Peyer's patch (tissue), 4 donors: ENCODE measurements at regions not wholly inside any gene's neighbourhood (a gene's known extent, or its start where the extent isn't known, plus 50 kb on each side); places are given as distances from the start of the nearest gene placed in this dataset.

Experiments
- DNase-seq, 3 donors: peaks; one replicate each; pipeline ENCODE4 v3.0.0-alpha.2; 2017 to 2019
- H3K27ac ChIP-seq, 4 donors: fragments of 200-600 bp; sonication (generic); one replicate each; pipeline ENCODE4 v1.5.1; 2016 to 2019
- H3K27me3 ChIP-seq, 2 donors: fragments of 200-600 bp; sonication (generic); one replicate each; pipeline ENCODE4 v1.5.1; 2019
- H3K36me3 ChIP-seq, 3 donors: fragments of 200-600 bp; sonication (generic); one replicate each; pipeline ENCODE4 v1.5.1; 2016 to 2019
- H3K4me1 ChIP-seq, 4 donors: fragments of 200-600 bp; sonication (generic); one replicate each; pipeline ENCODE4 v1.5.1; 2016 to 2019
- H3K4me3 ChIP-seq, 4 donors: fragments of 200-600 bp; sonication (generic); 1 replicate in 3 of 4; 2 replicates in 1 of 4; pipeline ENCODE4 v1.5.1; 2016 to 2019; ENCODE audit warnings: mild to moderate bottlenecking in 1 of 4
- H3K9me3 ChIP-seq, 4 donors: fragments of 200-600 bp; sonication (generic); one replicate each; pipeline ENCODE4 v1.5.1; 2016 to 2019; ENCODE audit warnings: mild to moderate bottlenecking in 1 of 4
- CTCF ChIP-seq, 6 experiments: fragments of 450-650 bp in 4 of 6; fragments of 200-600 bp in 2 of 6; sonication (generic) in 1 of 6; IDR thresholded peaks; one replicate each; pipeline ENCODE4 v1.5.1; 2017 to 2019; ENCODE audit warnings: antibody characterized with exemption in 6 of 6, mild to moderate bottlenecking in 3 of 6, moderate library complexity in 1 of 6
- POLR2A ChIP-seq, 2 donors: fragments of 450-650 bp; IDR thresholded peaks; one replicate each; pipeline ENCODE4 v1.5.1; 2017; ENCODE audit warnings: antibody characterized with exemption in 2 of 2, mild to moderate bottlenecking in 2 of 2, moderate library complexity in 2 of 2

GRCh38 chr4:75308049-75308448 lies 206.2 kb downstream of the RCHY1 start:
- TF ChIP-seq POLR2A (IDR thresholded peaks at IDR 0.05) (no peak), CTCF (IDR thresholded peaks at IDR 0.05) (no peak)
- peaks cover 0 to 8% (median 0%) of the 10 kb centered on the region in 4 donors for H3K9me3 ChIP-seq
- no peaks in the 10 kb centered on the region for H3K27me3 ChIP-seq
- H3K36me3 ChIP-seq, result no peaks in the 10 kb centered on the region
- no peaks in the 10 kb centered on the region for H3K4me1 ChIP-seq
- no peak overlapping the region for H3K27ac ChIP-seq
- no peak overlapping the region for H3K4me3 ChIP-seq
- no peak for DNase-seq

GRCh38 chr4:75306506-75306905 lies 207.7 kb downstream of the RCHY1 start:
- no peak overlapping the region for H3K27ac ChIP-seq
- no peaks in the 10 kb centered on the region for H3K27me3 ChIP-seq
- no peak for DNase-seq
- no peaks in the 10 kb centered on the region for H3K4me1 ChIP-seq
- H3K9me3 ChIP-seq, result peaks cover 0 to 8% (median 0%) of the 10 kb centered on the region in 4 donors
- TF ChIP-seq POLR2A (IDR thresholded peaks at IDR 0.05) (no peak), CTCF (IDR thresholded peaks at IDR 0.05) (no peak)
- H3K36me3 ChIP-seq, result no peaks in the 10 kb centered on the region
- no peak overlapping the region for H3K4me3 ChIP-seq

- Histone ChIP-seq H3K9me3 (no peaks in the 10 kb centered on the region), H3K36me3 (no peaks in the 10 kb centered on the region), H3K27ac (no peak overlapping the region), H3K27me3 (no peaks in the 10 kb centered on the region), H3K4me3 (no peak overlapping the region), H3K4me1 (no peaks in the 10 kb centered on the region)
- DNase-seq, result no peak
- no peak for TF ChIP-seq POLR2A (IDR thresholded peaks at IDR 0.05)
- no peak for TF ChIP-seq CTCF (IDR thresholded peaks at IDR 0.05)
These were observed 211.6 kb downstream of the RCHY1 start for GRCh38 chr4:75302648-75303047.

- Histone ChIP-seq H3K27me3 (no peaks in the 10 kb centered on the region), H3K4me1 (no peaks in the 10 kb centered on the region), H3K4me3 (no peak overlapping the region), H3K27ac (no peak overlapping the region), H3K9me3 (no peaks in the 10 kb centered on the region), H3K36me3 (no peaks in the 10 kb centered on the region)
- peak in 1 of 3 donors; percentile 48 for DNase-seq
- TF ChIP-seq POLR2A (IDR thresholded peaks at IDR 0.05), result no peak
- TF ChIP-seq CTCF (IDR thresholded peaks at IDR 0.05), result peak in 4 of 6 experiments; percentile 27 to 64 (median 54)
These were observed 224.2 kb downstream of the RCHY1 start for GRCh38 chr4:75289914-75290582.

GRCh38 chr4:75287738-75288517 lies 226.3 kb downstream of the RCHY1 start:
- Histone ChIP-seq H3K9me3 (no peaks in the 10 kb centered on the region), H3K36me3 (no peaks in the 10 kb centered on the region), H3K4me1 (no peaks in the 10 kb centered on the region), H3K27ac (no peak overlapping the region), H3K27me3 (no peaks in the 10 kb centered on the region), H3K4me3 (no peak overlapping the region)
- TF ChIP-seq POLR2A (IDR thresholded peaks at IDR 0.05), result no peak
- TF ChIP-seq CTCF (IDR thresholded peaks at IDR 0.05), result no peak
- no peak for DNase-seq
